A549 (cell line): ENCODE measurements at regions not wholly inside any gene's neighbourhood (a gene's known extent, or its start where the extent isn't known, plus 50 kb on each side); places are given as distances from the start of the nearest gene placed in this dataset.

Experiments
- ATAC-seq, 2 experiments: fragments of 200-7000 bp in 1 of 2; fragments of >200 bp in 1 of 2; cut with Nextera tagmentation in 1 of 2; cut with Tn5 transposase in 1 of 2; 3 replicates each; pipeline versions ENCODE4 v1.8.0 to v1.9.1; 2018 to 2020; ENCODE audit warnings: mild to moderate bottlenecking in 1 of 2, moderate library complexity in 1 of 2
- CTCF ChIA-PET: fragments of 300-600 bp; sonication (Branson Sonifier 250); formaldehyde crosslinking; extraction: SDS; loops from one replicate; lab custom pipeline; 2021; ENCODE audit warnings: antibody characterized with exemption, inconsistent platforms; lab: Yijun Ruan, JAX
- POLR2A ChIA-PET: fragments of 350-600 bp; formaldehyde crosslinking; extraction: SDS; loops from one replicate; lab custom pipeline; 2021; ENCODE audit warnings: antibody characterized with exemption, inconsistent platforms; lab: Yijun Ruan, JAX
- DNase-seq, 2 experiments: peaks; one replicate each; pipeline versions ENCODE4 v3.0.0 to v3.0.0-alpha.2; 2011 to 2016; ENCODE audit warnings: low read depth in 1 of 2, low spot score in 1 of 2
- FAIRE-seq: peaks from 2 replicates; lab custom pipeline; 2011; peaks lifted over from hg19 to GRCh38; lab: Jason Lieb, UNC
- H3K27ac ChIP-seq, 2 experiments: fragments of >200 bp; sonication (Bioruptor Twin); formaldehyde crosslinking; 3 replicates each; pipeline ENCODE4 v1.5.1; 2016 to 2017
- H3K4me1 ChIP-seq: fragments of >200 bp; sonication (Bioruptor Twin); formaldehyde crosslinking; 3 replicates; pipeline ENCODE4 v1.6.1; 2016
- H3K4me2 ChIP-seq: fragments of >200 bp; sonication (Bioruptor Twin); formaldehyde crosslinking; 3 replicates; pipeline ENCODE4 v1.6.1; 2016
- H3K4me3 ChIP-seq: fragments of >200 bp; sonication (Bioruptor Twin); formaldehyde crosslinking; 3 replicates; pipeline ENCODE4 v1.5.1; 2016
- H3K9me3 ChIP-seq: fragments of >200 bp; sonication (Bioruptor Twin); formaldehyde crosslinking; 3 replicates; pipeline ENCODE4 v1.6.1; 2016
- CBX8 ChIP-seq: fragments of 200-600 bp; sonication (generic); IDR thresholded peaks from 2 replicates; pipeline ENCODE4 v1.6.1; 2016
- CHD2 ChIP-seq: fragments of 150-350 bp; IDR thresholded peaks from 2 replicates; pipeline ENCODE4 v1.6.1; 2014; ENCODE audit warnings: low read length; ENCODE audit not compliant: partially characterized antibody
- CTCF ChIP-seq: fragments of >200 bp; sonication (Bioruptor Twin); formaldehyde crosslinking; IDR thresholded peaks from 3 replicates; pipeline ENCODE4 v1.5.1; 2016
- EHF ChIP-seq: fragments of 250-450 bp; sonication (Bioruptor Pico); IDR thresholded peaks from 2 replicates; pipeline ENCODE4 v1.5.0; 2020; ENCODE audit warnings: mild to moderate bottlenecking
- HMGXB4 ChIP-seq: fragments of 250-450 bp; sonication (Bioruptor Pico); IDR thresholded peaks from 2 replicates; pipeline ENCODE4 v1.5.0; 2021; ENCODE audit warnings: mild to moderate bottlenecking, moderate library complexity, borderline replicate concordance
- HOXA7 ChIP-seq: fragments of 250-450 bp; sonication (Bioruptor Pico); IDR thresholded peaks from 2 replicates; pipeline ENCODE4 v1.5.0; 2020; ENCODE audit warnings: mild to moderate bottlenecking, moderate library complexity
- HOXB13 ChIP-seq: fragments of 250-450 bp; sonication (Bioruptor Pico); IDR thresholded peaks from 2 replicates; pipeline ENCODE4 v1.5.0; 2020; ENCODE audit warnings: low read depth, mild to moderate bottlenecking, moderate library complexity
- JUN ChIP-seq, 2 experiments: fragments of >200 bp; sonication (Bioruptor Twin); formaldehyde crosslinking; IDR thresholded peaks; 2 replicates in 1 of 2; 3 replicates in 1 of 2; pipeline ENCODE4 v1.6.1; 2016 to 2017
- KDM1A ChIP-seq: fragments of 200-600 bp; sonication (generic); IDR thresholded peaks from 2 replicates; pipeline ENCODE4 v1.6.1; 2016; ENCODE audit warnings: low read depth, mild to moderate bottlenecking
- MAX ChIP-seq: IDR thresholded peaks from 2 replicates; pipeline ENCODE4 v1.6.1; 2012
- POLR2A ChIP-seq: IDR thresholded peaks from 2 replicates; pipeline ENCODE4 v1.6.1; 2012; ENCODE audit warnings: mild to moderate bottlenecking, low read length
- RCOR1 ChIP-seq: fragments of 150-350 bp; IDR thresholded peaks from 2 replicates; pipeline ENCODE4 v1.6.1; 2014; ENCODE audit warnings: antibody characterized with exemption, low read length, low read depth
- RFX5 ChIP-seq: fragments of 450-650 bp; IDR thresholded peaks from 2 replicates; pipeline ENCODE4 v1.7.1; 2014; ENCODE audit warnings: antibody characterized with exemption, mild to moderate bottlenecking, moderate library complexity
- SMC3 ChIP-seq: fragments of >200 bp; sonication (Bioruptor Twin); formaldehyde crosslinking; IDR thresholded peaks from 3 replicates; pipeline ENCODE4 v1.6.1; 2018; ENCODE audit warnings: inconsistent platforms
- TFCP2L1 ChIP-seq: fragments of 250-450 bp; sonication (Bioruptor Pico); IDR thresholded peaks from 2 replicates; pipeline ENCODE4 v1.5.0; 2021; ENCODE audit warnings: mild to moderate bottlenecking
- ZFP36 ChIP-seq: fragments of 450-650 bp; IDR thresholded peaks from 2 replicates; pipeline ENCODE4 v1.6.1; 2014; ENCODE audit warnings: borderline replicate concordance; ENCODE audit not compliant: partially characterized antibody
- WGBS: methylation state at CpG from one replicate; pipeline ENCODE4 v1.1.6; 2017; ENCODE audit errors: missing lambda C conversion rate; 5-methylcytosine and 5-hydroxymethylcytosine counted together
- TF ChIP-seq, protein P1 (sequence below): fragments of 250-450 bp; sonication (Bioruptor Pico); IDR thresholded peaks from 2 replicates; pipeline ENCODE4 v1.5.0; 2020; ENCODE audit warnings: low read depth, mild to moderate bottlenecking, moderate library complexity

- ChIA-PET CTCF (no interaction called here), POLR2A (no interaction called here)
- H3K4me3 ChIP-seq = no peak overlapping the region
- FAIRE-seq (no peak), DNase-seq (no peak), ATAC-seq (no peak)
- H3K4me1 ChIP-seq = no peaks in the 10 kb centered on the region
- no peaks in the 10 kb centered on the region for H3K9me3 ChIP-seq
- H3K27ac ChIP-seq = no peak overlapping the region
- no peak overlapping the region for H3K4me2 ChIP-seq
- TF ChIP-seq CHD2 (no peak), MAX (no peak), HOXB13 (CRISPR knock-in tag) (no peak), HMGXB4 (CRISPR knock-in tag) (no peak), JUN (IDR thresholded peaks at IDR 0.05) (no peak)
- 5% methylated on average over 4 of the region's 4 CpGs for whole genome bisulfite sequencing
These were observed 727.6 kb upstream of the DDX18 start for GRCh38 chr2:117086943-117087250.

GRCh38 chr2:117087535-117088291 is 726.8 kb upstream of the DDX18 start:
- no peak overlapping the region for H3K27ac ChIP-seq
- ATAC-seq (no peak), FAIRE-seq (no peak), DNase-seq (no peak)
- 2% methylated on average over 9 of the region's 9 CpGs for WGBS
- TF ChIP-seq ZFP36 (no peak), CTCF (no peak), KDM1A (no peak), RCOR1 (no peak), SMC3 (no peak), CBX8 (no peak), HOXA7 (no peak), JUN (IDR thresholded peaks at IDR 0.05) (no peak), POLR2A (no peak), EHF (CRISPR knock-in tag) (no peak)
- TF ChIP-seq, protein P1, sequence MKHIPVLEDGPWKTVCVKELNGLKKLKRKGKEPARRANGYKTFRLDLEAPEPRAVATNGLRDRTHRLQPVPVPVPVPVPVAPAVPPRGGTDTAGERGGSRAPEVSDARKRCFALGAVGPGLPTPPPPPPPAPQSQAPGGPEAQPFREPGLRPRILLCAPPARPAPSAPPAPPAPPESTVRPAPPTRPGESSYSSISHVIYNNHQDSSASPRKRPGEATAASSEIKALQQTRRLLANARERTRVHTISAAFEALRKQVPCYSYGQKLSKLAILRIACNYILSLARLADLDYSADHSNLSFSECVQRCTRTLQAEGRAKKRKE = no peak
- CTCF ChIA-PET = no interaction called here
- H3K4me3 ChIP-seq = no peak overlapping the region
- H3K4me1 ChIP-seq = no peaks in the 10 kb centered on the region
- H3K4me2 ChIP-seq = no peak overlapping the region
- POLR2A ChIA-PET = no interaction called here
- H3K9me3 ChIP-seq = no peaks in the 10 kb centered on the region

GRCh38 chr2:117091041-117091837 is 723.3 kb upstream of the DDX18 start:
- TF ChIP-seq RFX5 (no peak), TFCP2L1 (CRISPR knock-in tag) (no peak)
- DNase-seq = no peak
- 2% methylated on average over 2 of the region's 2 CpGs for WGBS
- Histone ChIP-seq H3K4me2 (no peak overlapping the region), H3K4me1 (no peaks in the 10 kb centered on the region), H3K4me3 (no peak overlapping the region), H3K27ac (no peak overlapping the region), H3K9me3 (no peaks in the 10 kb centered on the region)
- FAIRE-seq = no peak
- no peak for ATAC-seq
- CTCF ChIA-PET = no interaction called here
- POLR2A ChIA-PET = no interaction called here
